ENCODE measurements at regions not wholly inside any gene's neighbourhood (a gene's known extent, or its start where the extent isn't known, plus 50 kb on each side); places are given as distances from the start of the nearest gene placed in this dataset.

DNA sequence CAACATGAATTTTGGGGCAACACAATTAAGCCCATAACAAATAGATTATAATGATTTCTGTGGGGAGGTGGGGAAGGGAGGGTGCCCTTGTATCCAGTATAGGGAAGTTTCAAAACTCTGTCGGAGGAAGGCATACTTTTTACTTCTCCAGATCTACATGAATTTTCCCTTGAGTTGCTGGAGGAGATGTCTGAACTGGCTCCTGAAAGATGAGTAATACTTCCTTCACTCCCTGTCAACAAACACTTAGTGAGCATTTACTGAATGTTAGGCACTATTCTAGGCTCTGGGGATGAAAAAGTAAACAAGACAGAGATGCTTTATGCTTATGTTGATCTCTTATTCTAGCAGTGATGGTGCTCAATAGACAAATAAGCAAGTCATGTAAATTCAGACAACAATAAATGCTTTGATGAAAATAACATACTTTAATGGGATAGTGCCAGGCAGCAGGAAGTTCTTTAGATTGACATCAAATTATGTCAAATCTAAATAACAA lies 197.9 kb upstream of the ANKH start:
- no CpG with 5 or more reads among the region's 1 CpG for WGBS (ENCODE audit: insufficient coverage)
- H3K4me3 ChIP-seq (ENCODE audit: low read length): no peak overlapping the region
- DNase-seq: no peak
- Mint-ChIP-seq H3K9me3 (peaks cover 2 to 5% of the 10 kb centered on the region in 2 donors), H3K27ac (no peak overlapping the region), H3K4me3 (no peak overlapping the region), H3K4me1 (no peaks in the 10 kb centered on the region), H3K36me3 (no peaks in the 10 kb centered on the region), H3K27me3 (ENCODE audit: low read depth in 2 of 2) (peaks cover 0 to 5% of the 10 kb centered on the region in 2 donors)
- TF ChIP-seq, protein P1, sequence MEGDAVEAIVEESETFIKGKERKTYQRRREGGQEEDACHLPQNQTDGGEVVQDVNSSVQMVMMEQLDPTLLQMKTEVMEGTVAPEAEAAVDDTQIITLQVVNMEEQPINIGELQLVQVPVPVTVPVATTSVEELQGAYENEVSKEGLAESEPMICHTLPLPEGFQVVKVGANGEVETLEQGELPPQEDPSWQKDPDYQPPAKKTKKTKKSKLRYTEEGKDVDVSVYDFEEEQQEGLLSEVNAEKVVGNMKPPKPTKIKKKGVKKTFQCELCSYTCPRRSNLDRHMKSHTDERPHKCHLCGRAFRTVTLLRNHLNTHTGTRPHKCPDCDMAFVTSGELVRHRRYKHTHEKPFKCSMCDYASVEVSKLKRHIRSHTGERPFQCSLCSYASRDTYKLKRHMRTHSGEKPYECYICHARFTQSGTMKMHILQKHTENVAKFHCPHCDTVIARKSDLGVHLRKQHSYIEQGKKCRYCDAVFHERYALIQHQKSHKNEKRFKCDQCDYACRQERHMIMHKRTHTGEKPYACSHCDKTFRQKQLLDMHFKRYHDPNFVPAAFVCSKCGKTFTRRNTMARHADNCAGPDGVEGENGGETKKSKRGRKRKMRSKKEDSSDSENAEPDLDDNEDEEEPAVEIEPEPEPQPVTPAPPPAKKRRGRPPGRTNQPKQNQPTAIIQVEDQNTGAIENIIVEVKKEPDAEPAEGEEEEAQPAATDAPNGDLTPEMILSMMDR (IDR thresholded peaks at IDR 0.05): no peak
- H3K4me1 ChIP-seq (ENCODE audit: control insufficient read depth, insufficient read depth, low read length): no peaks in the 10 kb centered on the region
- H3K9me3 ChIP-seq (ENCODE audit: control insufficient read depth, insufficient read depth, low read length): no peaks in the 10 kb centered on the region
- no peaks in the 10 kb centered on the region for H3K27me3 ChIP-seq (ENCODE audit: control insufficient read depth, insufficient read depth, low read length)
- no peak for ATAC-seq
- intact Hi-C loops (cut with micrococcal nuclease): no loop called here
- no peak overlapping the region for H3K27ac ChIP-seq (ENCODE audit: low read length)
- H3K36me3 ChIP-seq (ENCODE audit: control insufficient read depth, insufficient read depth, low read length): no peaks in the 10 kb centered on the region

DNA sequence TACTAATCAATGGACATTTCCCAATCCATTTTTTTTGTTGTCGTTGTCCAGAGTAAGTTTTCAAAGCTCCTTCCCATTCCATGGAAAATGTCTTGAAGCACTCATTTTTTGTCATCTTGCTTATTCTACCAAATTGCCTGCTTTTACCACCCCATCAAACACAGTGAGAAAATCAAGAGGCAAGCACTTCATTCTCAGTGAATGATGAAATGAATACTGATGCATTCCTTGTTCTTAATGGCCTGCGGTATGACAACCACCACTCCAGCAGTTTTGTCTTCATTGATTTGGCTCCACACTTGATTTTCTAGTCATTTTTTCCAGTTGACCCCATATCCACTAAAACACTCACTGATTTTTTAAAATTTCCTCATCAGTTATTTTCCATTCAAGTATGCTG lies 193.5 kb upstream of the ANKH start:
- Histone ChIP-seq H3K4me1 (ENCODE audit: control insufficient read depth, insufficient read depth, low read length) (no peaks in the 10 kb centered on the region), H3K27ac (ENCODE audit: low read length) (no peak overlapping the region), H3K27me3 (ENCODE audit: control insufficient read depth, insufficient read depth, low read length) (no peaks in the 10 kb centered on the region), H3K4me3 (ENCODE audit: low read length) (no peak overlapping the region), H3K36me3 (ENCODE audit: control insufficient read depth, insufficient read depth, low read length) (no peaks in the 10 kb centered on the region), H3K9me3 (ENCODE audit: control insufficient read depth, insufficient read depth, low read length) (no peaks in the 10 kb centered on the region)
- H3K27me3 Mint-ChIP-seq (ENCODE audit: low read depth in 2 of 2): peaks cover 0 to 3% of the 10 kb centered on the region in 2 donors
- no peak overlapping the region for H3K27ac Mint-ChIP-seq
- no peak for DNase-seq
- H3K4me3 Mint-ChIP-seq: no peak overlapping the region
- TF ChIP-seq, protein P1 (IDR thresholded peaks at IDR 0.05): no peak
- intact Hi-C loops (cut with micrococcal nuclease): no loop called here
- H3K9me3 Mint-ChIP-seq: peaks cover 0 to 5% of the 10 kb centered on the region in 2 donors
- WGBS (ENCODE audit: insufficient coverage): 66% methylated on average over 2 of the region's 2 CpGs
- no peaks in the 10 kb centered on the region for H3K4me1 Mint-ChIP-seq
- no peak for ATAC-seq
- no peaks in the 10 kb centered on the region for H3K36me3 Mint-ChIP-seq

DNA sequence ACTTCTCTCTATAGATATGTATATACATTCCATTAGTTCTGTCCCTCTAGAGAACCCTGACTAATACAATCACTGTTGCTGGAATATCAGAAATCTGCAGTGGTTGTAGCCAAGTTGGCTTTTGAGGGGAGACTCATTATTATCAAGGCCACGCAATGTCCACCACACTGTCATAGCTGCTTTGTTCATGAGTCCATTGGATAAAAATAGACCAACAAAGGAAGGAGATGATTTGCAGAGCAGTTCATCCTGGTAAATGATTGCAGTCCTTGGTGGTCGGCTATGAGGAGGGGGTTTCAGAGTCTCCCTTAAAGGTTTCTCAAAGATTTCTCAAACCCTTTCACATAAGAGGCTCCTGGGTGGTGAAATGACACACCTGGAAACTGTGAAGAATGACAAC lies 192.8 kb upstream of the ANKH start:
- TF ChIP-seq, protein P1 (IDR thresholded peaks at IDR 0.05): no peak
- intact Hi-C loops (cut with micrococcal nuclease): no loop called here
- DNase-seq (no peak), ATAC-seq (no peak)
- 93% methylated on average over 1 of the region's 2 CpGs for WGBS (ENCODE audit: insufficient coverage)
- Histone ChIP-seq H3K27me3 (ENCODE audit: control insufficient read depth, insufficient read depth, low read length) (no peaks in the 10 kb centered on the region), H3K4me3 (ENCODE audit: low read length) (no peak overlapping the region), H3K4me1 (ENCODE audit: control insufficient read depth, insufficient read depth, low read length) (no peaks in the 10 kb centered on the region), H3K9me3 (ENCODE audit: control insufficient read depth, insufficient read depth, low read length) (no peaks in the 10 kb centered on the region), H3K27ac (ENCODE audit: low read length) (no peak overlapping the region), H3K36me3 (ENCODE audit: control insufficient read depth, insufficient read depth, low read length) (no peaks in the 10 kb centered on the region)
- Mint-ChIP-seq H3K36me3 (no peaks in the 10 kb centered on the region), H3K27me3 (ENCODE audit: low read depth in 2 of 2) (peaks cover 0 to 3% of the 10 kb centered on the region in 2 donors), H3K4me1 (no peaks in the 10 kb centered on the region), H3K27ac (no peak overlapping the region), H3K9me3 (peaks cover 0 to 5% of the 10 kb centered on the region in 2 donors), H3K4me3 (no peak overlapping the region)

DNA sequence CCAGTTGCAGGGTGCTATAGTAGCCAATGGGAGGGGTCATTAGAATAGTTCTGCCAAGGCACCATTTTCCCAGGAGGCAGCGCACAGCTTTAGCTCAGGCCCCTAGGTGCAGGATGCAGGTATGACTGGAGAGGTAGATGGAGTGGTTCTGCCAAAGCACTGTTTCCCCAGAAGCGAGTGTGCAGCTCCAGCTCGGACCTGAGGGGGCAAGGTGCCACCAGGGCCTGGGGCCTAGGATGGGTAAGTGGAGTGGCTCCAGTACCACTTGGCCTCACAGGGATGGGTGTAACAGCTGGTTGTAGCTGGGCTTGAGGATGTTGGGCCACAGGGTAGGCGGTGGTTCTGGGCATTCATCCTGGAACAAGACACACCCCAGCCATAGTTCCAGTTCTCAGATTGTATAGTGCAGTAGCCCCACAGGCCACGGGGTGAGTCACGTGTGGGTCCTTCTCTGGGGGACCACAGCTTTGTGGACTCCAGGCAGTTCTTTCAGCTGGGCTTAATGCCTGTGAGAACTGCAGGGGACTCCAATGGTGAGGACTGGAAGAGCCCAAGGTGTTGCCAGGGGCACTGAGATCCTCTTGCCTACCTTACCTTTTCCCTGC lies 185.5 kb upstream of the ANKH start:
- H3K27ac Mint-ChIP-seq: no peak overlapping the region
- no peak overlapping the region for H3K27ac ChIP-seq (ENCODE audit: low read length)
- H3K27me3 Mint-ChIP-seq (ENCODE audit: low read depth in 2 of 2): peaks cover 3 to 14% of the 10 kb centered on the region in 2 donors
- no peaks in the 10 kb centered on the region for H3K9me3 ChIP-seq (ENCODE audit: control insufficient read depth, insufficient read depth, low read length)
- H3K36me3 ChIP-seq (ENCODE audit: control insufficient read depth, insufficient read depth, low read length): no peaks in the 10 kb centered on the region
- ATAC-seq (no peak), DNase-seq (no peak)
- H3K36me3 Mint-ChIP-seq: peaks cover 2% of the 10 kb centered on the region
- H3K4me3 ChIP-seq (ENCODE audit: low read length): no peak overlapping the region
- H3K4me1 Mint-ChIP-seq: no peaks in the 10 kb centered on the region
- no peaks in the 10 kb centered on the region for H3K27me3 ChIP-seq (ENCODE audit: control insufficient read depth, insufficient read depth, low read length)
- peaks cover 0 to 2% of the 10 kb centered on the region in 2 donors for H3K9me3 Mint-ChIP-seq
- intact Hi-C loops (cut with micrococcal nuclease): no loop called here
- 91% methylated on average over 6 of the region's 6 CpGs for WGBS (ENCODE audit: insufficient coverage)
- no peak overlapping the region for H3K4me3 Mint-ChIP-seq
- TF ChIP-seq, protein P1 (IDR thresholded peaks at IDR 0.05): no peak
- no peaks in the 10 kb centered on the region for H3K4me1 ChIP-seq (ENCODE audit: control insufficient read depth, insufficient read depth, low read length)

Measured in natural killer cell (primary cell).